Type B pancreatic cell (in vitro differentiated cells): ENCODE measurements at regions not wholly inside any gene's neighbourhood (a gene's known extent, or its start where the extent isn't known, plus 50 kb on each side); places are given as distances from the start of the nearest gene placed in this dataset.
"Not testable (repeated sequence)": the region's sequence is repeated elsewhere in the genome, so short reads cannot be mapped to it uniquely, and the experiment has no call there.

Experiments
- DNase-seq: peaks from one replicate; pipeline ENCODE4 v3.0.0; 2021; ENCODE audit warnings: mixed read lengths; ENCODE audit not compliant: unreplicated experiment; ENCODE audit errors: extremely low spot score
- H3K27ac Mint-ChIP-seq: 2 replicates; pipeline ENCODE4 v1.8.0; 2021; ENCODE audit warnings: mild to moderate bottlenecking, mixed read lengths
- H3K27me3 Mint-ChIP-seq: 2 replicates; pipeline ENCODE4 v1.8.0; 2021; ENCODE audit warnings: mixed read lengths
- H3K36me3 Mint-ChIP-seq: 2 replicates; pipeline ENCODE4 v1.8.0; 2021; ENCODE audit warnings: mixed read lengths
- H3K4me1 Mint-ChIP-seq: one replicate; pipeline ENCODE4 v1.8.0; 2021; ENCODE audit warnings: mixed read lengths; ENCODE audit not compliant: unreplicated experiment
- H3K4me3 Mint-ChIP-seq: 2 replicates; pipeline ENCODE4 v1.8.0; 2021; ENCODE audit warnings: mild to moderate bottlenecking, mixed read lengths
- H3K9me3 Mint-ChIP-seq: 2 replicates; pipeline ENCODE4 v1.8.0; 2021; ENCODE audit warnings: mixed read lengths
- TF ChIP-seq, protein P1 (sequence below): fragments of 200-600 bp; sonication (generic); conservative IDR thresholded peaks from 2 replicates; pipeline ENCODE4 v1.5.0; 2021; ENCODE audit warnings: antibody characterized with exemption, mild to moderate bottlenecking

DNA sequence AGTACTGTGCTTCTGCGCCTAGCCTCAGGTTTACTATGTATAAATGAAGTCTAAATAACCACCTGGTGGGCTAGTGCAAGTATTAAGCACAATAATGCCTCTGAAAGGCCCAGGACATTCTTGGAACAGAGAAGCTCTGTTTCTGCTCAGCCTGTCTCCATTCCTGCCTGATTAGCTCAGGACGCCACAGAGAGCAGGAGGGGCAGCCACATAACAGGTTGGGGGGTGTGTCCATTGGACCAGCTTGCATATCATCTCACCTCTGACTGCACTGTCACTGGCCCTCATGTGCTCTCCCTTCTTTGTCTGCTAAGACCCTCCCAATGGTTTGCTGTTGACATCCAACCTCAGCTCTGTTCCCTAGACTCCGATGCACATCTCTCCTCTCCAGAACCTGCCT lies 52.8 kb upstream of the IKZF1 start:
- Mint-ChIP-seq H3K9me3 (no peaks in the 10 kb centered on the region), H3K27ac (no peak overlapping the region), H3K4me3 (no peak overlapping the region), H3K27me3 (peaks cover 11% of the 10 kb centered on the region), H3K4me1 (no peaks in the 10 kb centered on the region), H3K36me3 (no peaks in the 10 kb centered on the region)
- DNase-seq, result no peak
- TF ChIP-seq, protein P1, sequence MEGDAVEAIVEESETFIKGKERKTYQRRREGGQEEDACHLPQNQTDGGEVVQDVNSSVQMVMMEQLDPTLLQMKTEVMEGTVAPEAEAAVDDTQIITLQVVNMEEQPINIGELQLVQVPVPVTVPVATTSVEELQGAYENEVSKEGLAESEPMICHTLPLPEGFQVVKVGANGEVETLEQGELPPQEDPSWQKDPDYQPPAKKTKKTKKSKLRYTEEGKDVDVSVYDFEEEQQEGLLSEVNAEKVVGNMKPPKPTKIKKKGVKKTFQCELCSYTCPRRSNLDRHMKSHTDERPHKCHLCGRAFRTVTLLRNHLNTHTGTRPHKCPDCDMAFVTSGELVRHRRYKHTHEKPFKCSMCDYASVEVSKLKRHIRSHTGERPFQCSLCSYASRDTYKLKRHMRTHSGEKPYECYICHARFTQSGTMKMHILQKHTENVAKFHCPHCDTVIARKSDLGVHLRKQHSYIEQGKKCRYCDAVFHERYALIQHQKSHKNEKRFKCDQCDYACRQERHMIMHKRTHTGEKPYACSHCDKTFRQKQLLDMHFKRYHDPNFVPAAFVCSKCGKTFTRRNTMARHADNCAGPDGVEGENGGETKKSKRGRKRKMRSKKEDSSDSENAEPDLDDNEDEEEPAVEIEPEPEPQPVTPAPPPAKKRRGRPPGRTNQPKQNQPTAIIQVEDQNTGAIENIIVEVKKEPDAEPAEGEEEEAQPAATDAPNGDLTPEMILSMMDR, result no peak

DNA sequence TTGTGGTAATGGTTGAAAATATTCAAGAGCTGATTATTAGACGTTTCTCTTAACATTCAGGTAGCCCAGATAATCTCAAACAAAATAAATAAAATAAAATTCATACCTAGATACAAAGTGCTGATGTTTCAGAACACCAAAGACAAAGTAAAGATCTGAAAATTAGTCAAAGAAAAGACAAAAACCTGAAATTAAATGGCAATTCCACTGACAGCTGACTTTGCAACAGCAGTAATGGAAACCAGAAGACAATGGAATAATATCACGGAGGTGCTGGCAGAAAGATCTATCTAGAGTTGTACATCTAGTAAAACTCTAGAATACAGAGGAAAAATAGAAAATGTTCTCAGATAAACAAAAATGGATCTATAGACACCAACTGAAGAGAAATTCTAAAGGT lies 58.0 kb upstream of the IKZF1 start:
- Mint-ChIP-seq H3K9me3 (no peaks in the 10 kb centered on the region), H3K4me1 (no peaks in the 10 kb centered on the region), H3K36me3 (peaks cover 4% of the 10 kb centered on the region), H3K27ac (no peak overlapping the region), H3K27me3 (peaks cover 7% of the 10 kb centered on the region), H3K4me3 (no peak overlapping the region)
- TF ChIP-seq, protein P1, result no peak
- no peak for DNase-seq

DNA sequence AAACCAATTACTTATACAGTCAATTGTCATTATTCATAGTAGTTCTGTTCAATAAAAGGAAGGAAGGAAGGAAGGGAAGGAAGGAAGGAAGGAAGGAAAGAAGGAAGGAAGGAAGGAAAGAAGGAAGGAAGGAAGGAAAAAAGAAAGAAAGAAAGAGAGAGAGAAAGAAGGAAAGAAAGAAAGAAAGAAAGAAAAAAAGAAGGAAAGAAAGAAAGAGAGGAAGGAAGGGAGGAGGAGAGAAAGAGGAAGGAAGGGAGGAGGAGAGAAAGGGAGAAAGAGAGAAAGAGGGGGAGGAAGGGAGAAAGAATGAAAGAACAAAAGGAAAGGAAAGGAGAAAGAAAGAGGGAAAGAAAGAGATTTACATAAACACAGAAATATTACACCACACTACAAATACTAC lies 62.4 kb upstream of the IKZF1 start:
- H3K27ac Mint-ChIP-seq, H3K9me3 Mint-ChIP-seq, DNase-seq, H3K4me1 Mint-ChIP-seq, H3K36me3 Mint-ChIP-seq, H3K27me3 Mint-ChIP-seq, H3K4me3 Mint-ChIP-seq: not testable (repeated sequence)

DNA sequence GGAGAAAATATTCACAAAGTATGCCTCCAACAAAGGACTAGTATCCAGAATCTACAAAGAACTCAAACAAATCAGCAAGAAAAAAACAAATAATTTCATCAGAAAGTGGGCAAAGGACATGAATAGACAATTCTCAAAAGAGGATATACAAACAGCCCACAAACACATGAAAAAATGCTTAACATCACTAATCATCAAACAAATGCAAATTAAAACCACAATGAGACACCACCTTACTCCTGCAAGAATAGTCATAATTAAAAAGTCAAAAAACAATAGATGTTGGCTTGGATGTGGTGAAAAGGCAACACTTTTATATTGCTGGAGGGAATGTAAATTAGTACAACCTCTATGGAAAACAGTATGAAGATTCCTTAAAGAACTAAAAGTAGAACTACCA lies 63.8 kb upstream of the IKZF1 start:
- H3K27ac Mint-ChIP-seq, H3K27me3 Mint-ChIP-seq, H3K4me3 Mint-ChIP-seq, H3K9me3 Mint-ChIP-seq, H3K36me3 Mint-ChIP-seq, H3K4me1 Mint-ChIP-seq, DNase-seq: not testable (repeated sequence)

DNA sequence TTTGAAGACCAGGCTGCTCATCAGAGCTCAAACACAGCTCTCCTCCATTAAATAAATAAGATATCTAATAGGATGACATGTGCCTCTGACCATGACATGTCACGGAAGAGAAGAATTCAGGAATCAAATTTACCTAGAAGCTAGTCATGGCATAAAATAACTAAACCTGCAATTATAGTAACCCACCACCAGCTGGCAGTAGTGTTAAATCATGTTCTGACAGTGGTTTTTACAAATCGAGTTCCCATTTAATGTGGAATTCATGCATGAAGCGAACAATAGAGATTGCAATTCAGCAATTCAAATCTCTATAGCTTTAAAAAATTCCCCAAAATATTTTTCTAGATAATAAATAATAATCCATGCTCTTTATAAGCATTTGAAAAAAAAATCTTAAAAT lies 74.6 kb upstream of the IKZF1 start:
- TF ChIP-seq, protein P1, result peak; percentile 69
- H3K4me1 Mint-ChIP-seq, result no peaks in the 10 kb centered on the region

DNA sequence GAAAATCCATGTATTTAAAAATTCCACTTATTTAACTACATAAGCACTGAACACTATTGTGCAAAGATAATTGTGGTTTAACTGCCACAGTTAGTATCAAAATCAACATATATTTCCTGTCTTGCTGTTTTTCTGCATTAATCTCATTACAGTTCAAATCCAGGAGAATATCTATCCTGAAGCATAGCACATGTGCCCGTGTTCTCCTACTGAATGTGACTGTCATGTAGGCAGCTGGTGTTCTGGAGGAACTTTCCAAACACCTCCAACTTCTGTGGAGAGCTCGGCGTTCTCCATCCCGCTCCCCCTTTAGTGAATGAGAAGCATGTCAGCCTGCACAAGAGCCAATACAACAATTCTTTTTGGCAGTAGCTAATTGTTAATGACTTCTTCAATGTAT lies 76.4 kb upstream of the IKZF1 start:
- Mint-ChIP-seq H3K4me3 (no peak overlapping the region), H3K4me1 (no peaks in the 10 kb centered on the region), H3K27me3 (no peaks in the 10 kb centered on the region), H3K9me3 (no peaks in the 10 kb centered on the region), H3K27ac (no peak overlapping the region), H3K36me3 (no peaks in the 10 kb centered on the region)
- TF ChIP-seq, protein P1, result no peak
- no peak for DNase-seq

More for the DNA sequence above, 74.6 kb upstream of the IKZF1 start:
- DNase-seq, result no peak
- Mint-ChIP-seq H3K4me3 (no peak overlapping the region), H3K27me3 (no peaks in the 10 kb centered on the region), H3K36me3 (no peaks in the 10 kb centered on the region), H3K9me3 (no peaks in the 10 kb centered on the region), H3K27ac (no peak overlapping the region)

DNA sequence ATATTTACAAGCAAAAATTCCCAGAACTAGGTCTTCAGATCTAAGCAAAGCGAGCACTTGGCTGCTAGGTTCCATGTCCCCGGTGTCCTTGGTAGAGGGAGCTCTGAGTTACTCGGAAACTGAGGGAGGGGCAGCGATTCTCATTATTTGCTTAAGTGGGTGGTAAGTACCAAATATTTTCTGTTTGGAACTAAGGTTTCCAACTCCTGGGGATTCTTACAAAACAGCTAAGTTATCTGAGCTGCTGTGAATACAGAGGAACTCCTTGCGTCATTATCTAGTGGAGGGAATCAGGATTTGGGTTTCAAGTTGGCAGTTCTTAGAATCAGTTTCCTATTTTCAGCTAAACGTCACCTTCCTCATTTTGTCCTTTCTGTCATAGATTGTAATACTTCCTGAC lies 76.8 kb upstream of the IKZF1 start:
- TF ChIP-seq, protein P1, result no peak
- Mint-ChIP-seq H3K4me3 (no peak overlapping the region), H3K27me3 (no peaks in the 10 kb centered on the region), H3K27ac (no peak overlapping the region), H3K4me1 (no peaks in the 10 kb centered on the region), H3K9me3 (no peaks in the 10 kb centered on the region), H3K36me3 (no peaks in the 10 kb centered on the region)
- no peak for DNase-seq
